Activated B cell treated with CpG ODN at 0.5 μM for 24 hours (primary cell): ENCODE measurements at regions not wholly inside any gene's neighbourhood (a gene's known extent, or its start where the extent isn't known, plus 50 kb on each side); places are given as distances from the start of the nearest gene placed in this dataset.

Experiments used
- ATAC-seq: fragments of 200-7000 bp; cut with Tn5 transposase; one replicate; pipeline ENCODE4 v1.10.0; 2021; ENCODE audit warnings: low read depth, mild to moderate bottlenecking, moderate library complexity
- CTCF ChIA-PET: fragments of 350-600 bp; sonication (Branson Sonifier 250); formaldehyde crosslinking; loops from one replicate; lab custom pipeline; 2021; ENCODE audit warnings: antibody characterized with exemption; lab: Charles Lee
- POLR2A ChIA-PET: fragments of 350-600 bp; sonication (Branson Sonifier 250); formaldehyde crosslinking; loops from one replicate; lab custom pipeline; 2021; ENCODE audit warnings: antibody characterized with exemption; lab: Charles Lee
- DNase-seq: peaks from one replicate; pipeline ENCODE4 v3.0.0; 2022
- H3K27ac Mint-ChIP-seq: one replicate; pipeline ENCODE4 v1.8.0; 2020; ENCODE audit warnings: mixed read lengths
- H3K27me3 Mint-ChIP-seq: one replicate; pipeline ENCODE4 v1.8.0; 2021; ENCODE audit warnings: mixed read lengths
- H3K36me3 Mint-ChIP-seq: one replicate; pipeline ENCODE4 v1.8.0; 2021; ENCODE audit warnings: low read depth, mixed read lengths
- H3K4me1 Mint-ChIP-seq: one replicate; pipeline ENCODE4 v1.8.0; 2021; ENCODE audit warnings: mixed read lengths
- H3K4me3 Mint-ChIP-seq: one replicate; pipeline ENCODE4 v1.8.0; 2020; ENCODE audit warnings: mild to moderate bottlenecking, mixed read lengths
- H3K9me3 Mint-ChIP-seq: one replicate; pipeline ENCODE4 v1.8.0; 2020; ENCODE audit warnings: mixed read lengths
- CTCF ChIP-seq: fragments of 200-600 bp; IDR thresholded peaks from one replicate; pipeline ENCODE4 v1.8.0; 2022; ENCODE audit warnings: antibody characterized with exemption, mild to moderate bottlenecking
- intact Hi-C: fragments of 100-400 bp; cut with micrococcal nuclease; formaldehyde crosslinking; loops from one replicate; pipeline ENCODE4 v1.15.1; 2024

- DNase-seq = no peak
- Mint-ChIP-seq H3K36me3 (no peaks in the 10 kb centered on the region), H3K4me3 (no peak overlapping the region), H3K27ac (no peak overlapping the region), H3K27me3 (no peaks in the 10 kb centered on the region), H3K4me1 (no peaks in the 10 kb centered on the region), H3K9me3 (no peaks in the 10 kb centered on the region)
- POLR2A ChIA-PET = no interaction called here
- intact Hi-C loops = no loop called here
- no peak for ATAC-seq
- CTCF ChIA-PET = no interaction called here
- TF ChIP-seq CTCF = no peak
These were observed 79.8 kb upstream of the NLGN4Y start for GRCh38 chrY:14444550-14444949.

GRCh38 chrY:14468151-14468683, 56.1 kb upstream of the NLGN4Y start:
- POLR2A ChIA-PET = no interaction called here
- intact Hi-C loops = no loop called here

GRCh38 chrY:14472421-14472820, 51.9 kb upstream of the NLGN4Y start:
- Mint-ChIP-seq H3K27me3 (no peaks in the 10 kb centered on the region), H3K27ac (no peak overlapping the region), H3K36me3 (no peaks in the 10 kb centered on the region), H3K4me3 (no peak overlapping the region), H3K4me1 (no peaks in the 10 kb centered on the region), H3K9me3 (peaks cover 3% of the 10 kb centered on the region)
- no peak for TF ChIP-seq CTCF
- CTCF ChIA-PET = no interaction called here
- ATAC-seq = no peak
- intact Hi-C loops = no loop called here
- POLR2A ChIA-PET = no interaction called here
- DNase-seq = no peak

More at GRCh38 chrY:14468151-14468683, 56.1 kb upstream of the NLGN4Y start:
- H3K9me3 Mint-ChIP-seq = no peaks in the 10 kb centered on the region
- H3K36me3 Mint-ChIP-seq = no peaks in the 10 kb centered on the region
- no peaks in the 10 kb centered on the region for H3K27me3 Mint-ChIP-seq
- no peak for TF ChIP-seq CTCF
- ATAC-seq (no peak), DNase-seq (no peak)
- H3K4me1 Mint-ChIP-seq = no peaks in the 10 kb centered on the region
- CTCF ChIA-PET = no interaction called here
- H3K4me3 Mint-ChIP-seq = no peak overlapping the region
- no peak overlapping the region for H3K27ac Mint-ChIP-seq

- no peak for ATAC-seq
- DNase-seq = no peak
- no peak for TF ChIP-seq CTCF
- Mint-ChIP-seq H3K9me3 (peaks cover 3% of the 10 kb centered on the region), H3K4me3 (no peak overlapping the region), H3K4me1 (no peaks in the 10 kb centered on the region), H3K27me3 (no peaks in the 10 kb centered on the region), H3K36me3 (no peaks in the 10 kb centered on the region), H3K27ac (no peak overlapping the region)
- CTCF ChIA-PET = no interaction called here
- POLR2A ChIA-PET = no interaction called here
- intact Hi-C loops = no loop called here
These were observed 51.0 kb upstream of the NLGN4Y start for GRCh38 chrY:14473320-14473719.
